ENCODE measurements at regions not wholly inside any gene's neighbourhood (a gene's known extent, or its start where the extent isn't known, plus 50 kb on each side); places are given as distances from the start of the nearest gene placed in this dataset.

DNA sequence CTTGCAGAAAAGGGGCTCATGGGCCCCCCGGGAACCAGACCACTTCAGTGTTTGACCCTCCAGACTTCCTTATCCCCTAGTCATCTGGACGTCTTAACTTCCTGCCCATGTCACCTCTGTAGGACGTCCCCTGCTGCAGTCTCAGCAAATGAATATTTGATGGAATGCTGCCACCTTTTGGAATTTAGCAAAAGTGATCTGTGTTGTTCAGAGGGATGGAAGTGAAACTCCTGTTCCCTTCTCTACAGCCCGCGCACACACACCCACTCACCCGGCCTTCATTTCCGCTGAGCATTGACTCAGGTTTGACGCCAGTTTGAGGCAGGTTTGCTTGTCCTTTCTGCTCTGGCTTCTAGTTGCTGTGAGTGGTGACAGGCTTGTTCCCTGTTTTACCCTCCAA is 507.2 kb upstream of the EEF2KMT start:
- no peak for DNase-seq

DNA sequence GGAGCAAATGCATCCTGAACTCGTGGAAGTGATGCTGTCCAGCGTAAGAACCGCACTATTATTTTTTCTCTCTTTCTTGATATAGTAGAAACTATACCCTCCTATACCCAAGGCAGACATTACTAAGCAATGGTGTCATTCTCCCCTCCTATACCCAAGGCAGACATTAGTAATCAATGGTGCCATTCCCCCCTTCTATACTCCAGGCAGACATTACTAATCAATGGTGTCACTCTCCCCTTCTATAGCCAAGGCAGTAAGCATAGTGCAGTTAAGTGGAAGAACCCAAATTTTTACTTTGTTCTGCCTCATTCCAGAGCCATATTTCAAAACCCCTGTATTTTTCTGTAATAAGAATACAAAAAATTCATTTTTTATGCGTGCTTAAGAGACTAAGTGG is 506.2 kb upstream of the EEF2KMT start:
- DNase-seq, result no peak

DNA sequence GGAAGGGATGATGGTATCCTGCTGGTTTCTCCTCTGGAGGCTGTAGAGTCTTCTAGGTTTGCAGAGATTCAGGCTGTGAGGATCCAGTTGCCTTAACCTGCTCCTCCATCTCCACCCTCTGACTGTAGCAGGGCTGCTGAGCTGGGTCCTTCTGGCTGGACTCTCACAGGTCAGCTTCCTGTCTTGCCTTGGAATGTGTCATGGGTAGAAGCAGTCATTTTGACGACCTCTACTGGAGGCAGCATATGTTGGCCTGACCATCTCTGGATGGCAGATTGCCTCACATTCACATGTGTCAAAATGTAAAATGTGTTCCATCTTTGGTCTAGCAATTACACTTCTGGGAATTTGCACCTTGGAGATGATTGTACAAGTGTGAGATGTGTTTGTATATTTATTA is 504.4 kb upstream of the EEF2KMT start:
- no peak for DNase-seq

DNA sequence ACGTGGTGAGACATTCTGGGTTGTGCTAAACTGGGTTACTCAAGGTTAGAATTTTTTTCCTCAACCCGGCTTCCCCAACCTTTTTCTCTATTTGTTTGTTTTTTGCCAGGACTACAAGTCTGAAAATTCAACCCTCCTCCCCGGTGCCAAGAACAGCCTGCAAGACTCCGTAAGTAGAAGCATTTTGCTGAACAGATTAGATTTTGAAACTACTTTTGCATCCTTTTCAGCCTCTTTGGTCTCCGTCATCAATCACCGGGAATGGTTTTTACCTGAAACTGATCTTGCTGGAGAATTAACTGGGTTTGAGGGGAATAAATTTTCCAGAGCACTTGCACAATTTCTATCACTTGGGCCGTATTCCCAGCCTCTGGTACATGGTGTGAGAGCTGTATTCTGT is 501.2 kb upstream of the EEF2KMT start:
- no peak for DNase-seq

DNA sequence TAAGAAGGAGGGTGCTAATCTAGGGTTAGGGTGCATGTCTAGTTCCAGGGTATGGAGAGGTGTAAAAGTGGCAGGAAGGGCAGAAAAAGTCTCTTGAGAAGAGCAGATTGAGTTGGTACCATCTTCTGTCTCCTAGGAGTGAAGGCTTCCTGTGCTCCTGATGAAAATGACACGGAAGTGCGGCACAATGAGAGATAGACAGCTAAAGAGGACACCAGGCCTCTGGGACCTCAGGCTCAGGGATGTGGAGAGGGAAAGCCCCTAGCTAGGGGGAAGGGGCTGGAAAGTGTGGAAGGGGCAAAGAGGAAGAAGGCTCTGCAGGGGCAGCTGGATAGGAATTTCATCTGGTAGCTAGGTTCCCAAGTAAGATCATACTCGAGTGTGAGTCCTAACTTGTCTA is 498.3 kb upstream of the EEF2KMT start:
- DNase-seq, result no peak

DNA sequence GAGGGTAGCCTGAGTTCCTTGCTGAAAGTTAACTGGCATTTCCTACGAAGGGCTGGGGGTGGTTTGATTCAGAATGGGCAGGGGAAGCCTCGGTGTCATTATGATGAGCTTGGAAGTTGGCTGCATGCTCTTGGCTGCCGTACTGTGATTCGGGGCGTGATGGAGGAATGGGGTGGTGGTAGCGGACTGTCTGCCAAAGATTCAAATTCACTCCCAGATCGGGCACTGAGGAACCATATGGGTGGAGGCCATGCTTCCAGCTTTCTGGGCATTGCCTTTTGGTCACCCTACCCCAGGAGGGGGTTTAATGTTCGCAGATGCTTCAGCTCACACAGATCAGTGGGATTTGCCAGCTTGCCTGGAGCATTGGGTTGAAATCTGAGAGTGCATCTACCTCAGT is 492.8 kb upstream of the EEF2KMT start:
- DNase-seq, result no peak

DNA sequence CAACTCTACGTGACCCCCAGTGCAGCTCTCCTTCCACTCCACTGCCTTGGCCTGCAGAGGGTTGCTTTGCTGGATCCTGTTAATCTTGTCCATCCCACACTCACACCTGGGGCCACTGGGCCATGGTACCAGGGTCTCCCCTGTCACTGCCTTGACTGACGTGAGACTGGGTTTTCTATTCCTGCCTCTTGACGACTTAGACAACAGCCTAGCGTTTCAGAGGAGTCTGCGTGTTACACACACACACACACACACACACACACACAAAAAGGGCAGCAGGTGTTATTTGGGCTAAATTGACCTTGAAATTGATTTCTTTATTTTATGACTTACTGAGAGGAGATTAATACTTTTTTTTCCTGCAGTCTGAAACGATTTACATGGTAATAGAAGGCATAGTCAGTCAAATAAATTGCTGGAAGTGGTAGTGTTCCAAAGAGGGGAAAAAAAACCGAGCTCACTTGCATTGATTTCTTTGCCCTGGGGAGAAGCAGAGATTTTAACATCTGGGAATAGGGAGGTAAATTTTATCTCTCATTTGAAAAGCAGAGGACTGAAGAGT is 492.3 kb upstream of the EEF2KMT start:
- DNase-seq, result no peak

DNA sequence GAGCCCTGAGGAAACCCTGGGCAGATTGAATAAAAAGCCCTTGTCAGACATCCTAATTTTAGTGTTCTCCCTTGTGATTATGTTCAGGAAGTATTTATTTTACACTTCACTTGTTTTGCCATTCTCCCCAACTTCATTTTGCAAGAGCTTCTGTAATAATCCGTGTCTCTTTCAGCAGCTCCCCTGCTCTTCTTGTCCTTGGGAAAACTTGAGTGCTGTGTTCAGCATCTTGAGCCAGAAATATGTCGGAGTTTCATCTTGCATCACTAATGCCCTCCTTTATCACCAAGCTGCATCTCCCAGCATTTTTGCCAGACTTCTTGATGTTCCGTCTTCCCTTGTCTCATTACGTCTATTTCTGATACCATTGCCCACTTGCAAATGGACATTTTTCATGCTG is 486.5 kb upstream of the EEF2KMT start:
- DNase-seq, result no peak

DNA sequence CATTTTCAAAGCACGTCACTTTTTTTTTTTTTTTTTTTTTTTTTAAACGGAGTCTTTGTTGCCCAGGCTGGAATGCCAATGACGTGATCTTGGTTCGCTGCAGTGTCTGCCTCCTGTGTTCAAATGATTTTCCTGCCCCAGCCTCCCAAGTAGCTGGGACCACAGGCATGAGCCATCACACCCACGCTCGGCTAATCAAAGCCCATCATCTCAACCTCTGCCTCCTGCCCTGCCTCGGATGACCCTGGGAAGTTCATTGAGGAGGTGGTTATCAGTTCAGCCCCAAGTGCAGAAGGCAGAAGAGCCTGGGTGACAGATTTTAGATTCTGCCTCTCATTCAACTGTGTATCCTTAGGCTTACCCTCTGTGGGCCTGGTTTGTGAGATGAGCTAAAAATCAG is 484.9 kb upstream of the EEF2KMT start:
- DNase-seq, result no peak

DNA sequence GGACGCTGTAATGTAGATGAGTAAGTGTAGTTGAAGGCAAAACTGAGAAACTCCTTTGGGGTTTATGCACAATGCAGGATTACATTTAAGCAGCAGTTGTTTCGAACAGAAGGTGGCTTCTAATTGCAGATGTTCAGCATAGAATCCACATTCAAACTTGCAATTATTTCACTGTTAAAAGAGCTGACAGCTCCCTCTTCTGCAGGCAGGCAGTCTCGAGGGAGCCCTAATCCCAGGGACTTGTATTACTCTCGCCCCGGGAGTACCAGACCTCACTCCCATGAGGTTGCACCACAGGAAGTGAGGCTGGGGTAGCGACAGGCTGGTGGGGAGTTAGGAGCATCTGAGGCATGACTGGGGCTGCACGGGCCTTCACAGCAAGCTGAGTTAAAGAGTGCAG is 484.3 kb upstream of the EEF2KMT start:
- no peak for DNase-seq

DNA sequence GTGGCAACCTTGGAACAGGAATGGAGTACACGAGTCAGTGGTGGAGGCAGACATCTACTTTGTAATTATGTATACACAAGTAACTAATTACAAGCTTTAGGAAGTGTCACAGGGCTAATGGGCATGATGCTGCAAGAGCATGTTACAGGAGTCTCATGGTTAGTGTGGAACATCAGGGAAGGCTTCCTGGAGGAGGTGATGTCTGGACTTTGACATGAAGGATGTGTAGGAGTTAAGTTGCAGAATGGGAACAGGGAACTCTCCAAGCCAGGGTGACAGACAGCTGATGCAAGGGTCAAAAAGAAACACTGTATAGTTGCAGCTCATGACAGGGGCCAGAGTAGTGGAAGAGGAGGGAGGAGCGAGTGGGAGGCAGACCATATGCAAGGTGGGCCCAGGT is 483.8 kb upstream of the EEF2KMT start:
- no peak for DNase-seq

DNA sequence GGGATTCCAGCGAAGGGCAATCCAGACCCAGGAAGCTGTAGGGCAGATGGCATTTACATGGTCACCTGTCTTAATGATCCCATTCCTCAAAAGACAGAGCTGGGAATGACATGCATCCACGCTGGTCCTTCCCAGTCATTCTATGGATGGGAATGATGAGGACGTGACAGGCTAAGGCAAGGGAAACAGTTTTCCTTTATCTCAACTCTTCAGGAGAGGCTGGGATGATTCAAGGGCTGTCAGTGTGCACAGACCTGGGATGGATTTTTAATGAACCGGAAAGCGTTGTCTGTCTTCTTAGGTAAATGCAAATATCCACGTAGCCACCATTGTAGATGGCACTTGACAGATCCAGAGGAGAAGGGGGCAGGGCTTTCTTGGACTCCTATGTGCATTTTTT is 483.2 kb upstream of the EEF2KMT start:
- no peak for DNase-seq

DNA sequence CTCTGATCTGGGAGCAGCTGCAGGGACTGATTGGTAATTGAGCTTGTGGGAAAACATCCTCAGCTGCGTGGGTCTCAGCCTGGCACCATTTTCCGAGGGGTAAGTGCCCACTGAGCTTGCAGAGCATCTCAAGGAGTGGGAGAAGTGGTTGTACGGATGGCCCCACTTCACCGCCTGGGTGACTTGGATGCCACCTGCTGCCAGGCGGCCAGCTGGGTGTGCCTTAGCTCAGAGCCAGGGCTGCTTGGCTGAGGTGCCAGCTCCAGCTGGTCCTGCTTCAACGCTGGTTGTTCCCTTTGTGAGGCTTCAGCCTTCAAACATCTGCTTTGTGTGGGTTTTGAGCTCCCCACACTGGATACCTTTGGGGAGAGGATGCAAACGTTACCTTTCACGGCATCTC is 482.7 kb upstream of the EEF2KMT start:
- DNase-seq, result no peak

DNA sequence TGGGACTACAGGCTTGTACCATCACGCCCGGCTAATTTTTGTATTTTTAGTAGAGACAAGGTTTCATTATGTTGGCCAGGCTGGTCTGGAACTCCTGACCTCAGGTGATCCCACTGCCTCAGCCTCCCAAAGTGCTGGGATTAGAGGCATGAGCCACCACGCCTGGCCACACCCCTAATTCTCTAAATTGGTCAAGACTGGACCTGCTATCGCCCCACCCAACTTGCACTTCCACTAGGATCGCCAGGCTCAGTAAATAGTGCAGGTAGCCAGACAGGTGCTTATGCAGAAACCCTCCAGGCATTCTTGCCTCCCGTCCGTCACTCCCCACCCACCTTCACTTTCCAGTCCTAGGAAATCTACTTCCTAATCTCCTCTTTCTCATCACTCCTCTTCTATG is 481.4 kb upstream of the EEF2KMT start:
- no peak for DNase-seq

DNA sequence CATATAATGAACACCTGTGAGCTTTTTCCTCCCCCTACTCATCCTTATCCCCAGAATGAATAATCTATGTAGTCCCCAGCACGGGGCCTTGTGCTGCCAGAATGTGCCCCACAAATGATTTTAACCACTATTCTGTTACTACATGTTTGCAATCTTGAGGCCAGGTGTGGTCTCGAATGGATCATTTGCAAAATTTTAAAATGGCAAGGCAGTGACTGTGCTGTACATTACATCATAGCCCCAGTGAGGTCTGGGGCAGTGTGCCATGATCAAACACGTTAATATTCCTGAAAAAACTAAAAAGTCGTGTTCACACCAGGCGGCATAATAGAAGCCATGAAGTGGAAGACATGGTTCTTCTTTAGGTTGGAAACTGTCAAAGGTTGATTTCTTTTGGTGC is 479.9 kb upstream of the EEF2KMT start:
- DNase-seq, result no peak

DNA sequence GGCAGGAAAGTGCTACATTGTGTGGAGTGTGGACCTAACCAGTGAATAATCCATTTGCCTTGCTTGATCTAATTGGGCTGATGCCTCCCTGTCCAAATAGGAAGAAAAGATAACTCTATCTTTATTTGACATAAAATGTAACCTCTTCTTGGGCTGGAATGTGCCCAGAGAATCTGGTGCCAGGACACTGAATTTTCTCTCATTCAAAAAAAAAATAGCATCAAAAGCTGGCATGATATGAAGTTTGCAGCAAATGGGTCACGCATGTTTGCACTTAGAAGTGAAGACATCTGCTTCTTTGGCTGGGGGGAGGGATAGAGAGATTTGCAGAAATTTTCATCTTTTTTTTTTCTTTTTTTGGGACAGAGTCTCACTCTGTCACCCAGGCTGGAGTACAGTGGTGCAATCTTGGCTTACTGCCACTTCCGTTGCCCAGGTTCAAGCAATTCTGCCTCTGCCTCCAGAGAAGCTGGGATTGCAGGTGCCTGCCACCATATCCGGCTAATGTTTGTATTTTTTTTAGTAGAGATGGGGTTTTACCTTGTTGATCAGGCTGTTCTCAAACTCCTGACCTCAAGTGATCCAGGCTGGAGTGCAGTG is 478.2 kb upstream of the EEF2KMT start:
- no peak for DNase-seq

DNA sequence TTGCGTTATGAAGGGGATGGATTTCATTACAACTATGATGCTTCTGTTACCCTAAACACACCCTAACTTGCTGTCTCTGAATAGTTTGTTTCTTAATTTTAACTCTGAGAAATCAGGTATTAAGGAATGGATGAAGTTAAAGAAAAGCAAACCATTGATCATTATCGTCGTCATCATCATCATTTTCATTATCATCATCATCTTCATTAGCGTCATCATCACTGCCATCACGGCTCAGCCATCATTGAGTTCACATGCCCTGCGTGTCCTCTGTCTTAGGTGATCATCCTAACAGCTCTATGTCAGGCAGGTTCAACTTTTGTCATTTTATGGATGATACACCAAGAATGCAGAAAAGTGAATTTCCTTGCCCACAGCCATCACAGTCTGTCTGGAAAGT is 477.5 kb upstream of the EEF2KMT start:
- no peak for DNase-seq

DNA sequence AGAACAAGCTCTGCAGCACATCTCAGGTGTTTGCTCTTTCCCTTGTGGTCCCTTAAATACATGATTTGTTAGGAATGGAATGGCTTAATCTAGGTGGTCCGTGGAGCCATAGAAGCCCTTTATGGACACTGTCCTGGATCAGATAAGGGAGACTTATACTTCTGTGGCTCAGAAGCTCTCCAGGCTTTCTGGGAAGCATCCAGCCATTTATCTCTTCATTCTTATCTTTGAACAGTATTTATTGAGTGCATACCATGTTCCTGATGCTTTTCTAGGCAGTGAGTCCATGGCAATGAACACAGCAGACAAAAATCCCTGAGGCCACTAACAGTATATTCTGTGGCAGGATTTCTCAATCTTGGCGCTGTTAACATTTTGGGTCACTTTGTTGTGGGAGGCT is 474.5 kb upstream of the EEF2KMT start:
- DNase-seq, result no peak

DNA sequence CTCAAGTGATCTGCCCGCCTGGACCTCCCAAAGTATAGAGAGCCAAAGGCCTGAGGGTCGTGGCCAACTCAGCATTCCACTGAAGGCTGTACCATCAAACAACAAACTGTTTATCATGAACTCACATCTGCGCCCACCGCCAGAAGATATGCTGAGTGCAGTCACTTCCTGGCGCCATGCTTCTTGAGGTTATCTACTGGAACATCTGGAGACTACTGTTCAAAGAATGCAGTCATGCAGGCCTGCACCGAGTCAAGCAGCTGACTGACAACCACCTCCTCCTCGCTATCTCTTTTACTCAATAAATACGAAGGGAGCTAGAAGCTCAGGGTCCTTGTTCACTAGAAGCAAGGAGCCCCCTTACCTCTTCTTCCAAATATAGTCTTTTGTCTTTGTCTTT is 473.9 kb upstream of the EEF2KMT start:
- DNase-seq, result no peak

DNA sequence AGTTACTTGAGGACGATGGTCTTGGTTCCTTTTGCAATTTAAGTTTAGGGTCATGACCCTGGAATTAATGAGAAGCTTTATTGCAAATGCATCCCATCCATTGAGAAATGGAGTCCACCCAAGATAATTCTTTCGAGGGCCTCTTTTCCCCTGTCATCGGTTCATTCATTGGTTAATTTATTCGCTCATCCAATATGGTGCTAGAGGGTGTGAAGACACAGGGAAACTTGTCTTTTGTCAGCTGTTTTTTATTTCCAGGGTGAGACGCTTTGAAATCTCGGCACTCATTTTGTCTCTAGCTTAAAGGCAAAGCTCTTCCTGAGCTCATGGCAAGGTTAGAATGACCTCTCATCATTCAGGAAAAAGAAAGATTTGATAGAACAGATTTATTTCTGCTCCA is 464.2 kb upstream of the EEF2KMT start:
- no peak for DNase-seq

DNA sequence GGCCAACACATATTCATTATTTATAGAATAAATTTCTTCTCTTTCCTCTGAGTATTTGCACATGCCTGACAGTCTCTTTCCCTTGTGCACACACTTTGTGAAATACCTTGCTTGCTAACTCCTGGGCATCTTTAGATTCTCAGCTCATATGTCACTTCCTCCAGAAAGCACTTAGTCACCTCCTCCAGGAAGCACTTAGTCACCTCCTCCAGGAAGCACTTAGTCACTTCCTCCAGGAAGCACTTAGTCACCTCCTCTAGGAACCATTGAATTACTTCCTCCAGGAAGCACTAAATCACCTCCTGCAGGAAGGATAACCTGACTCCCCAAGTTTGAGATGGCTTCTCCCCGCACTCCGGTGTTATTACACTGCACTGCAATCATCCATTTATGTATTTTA is 462.5 kb upstream of the EEF2KMT start:
- DNase-seq, result peak; percentile 56

DNA sequence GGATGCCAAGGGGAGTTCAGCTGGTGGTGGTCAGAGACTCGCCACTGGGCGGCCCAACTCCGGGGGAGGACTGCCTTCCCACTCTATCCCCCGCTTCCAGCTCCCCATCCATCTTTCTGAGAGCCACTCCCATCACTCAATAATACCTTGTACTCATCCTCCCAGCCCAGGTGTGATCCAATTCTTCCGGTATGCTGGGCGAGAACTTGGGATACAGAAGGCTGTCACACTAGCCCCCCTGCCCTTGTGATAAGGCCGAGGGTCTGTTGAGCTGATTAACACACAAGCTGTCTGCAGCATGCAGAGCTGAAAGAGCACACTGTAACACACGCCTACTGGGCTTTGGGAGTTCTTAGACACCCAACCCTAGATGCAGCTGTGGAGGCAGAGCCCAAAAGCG is 460.4 kb upstream of the EEF2KMT start:
- no peak for DNase-seq

DNA sequence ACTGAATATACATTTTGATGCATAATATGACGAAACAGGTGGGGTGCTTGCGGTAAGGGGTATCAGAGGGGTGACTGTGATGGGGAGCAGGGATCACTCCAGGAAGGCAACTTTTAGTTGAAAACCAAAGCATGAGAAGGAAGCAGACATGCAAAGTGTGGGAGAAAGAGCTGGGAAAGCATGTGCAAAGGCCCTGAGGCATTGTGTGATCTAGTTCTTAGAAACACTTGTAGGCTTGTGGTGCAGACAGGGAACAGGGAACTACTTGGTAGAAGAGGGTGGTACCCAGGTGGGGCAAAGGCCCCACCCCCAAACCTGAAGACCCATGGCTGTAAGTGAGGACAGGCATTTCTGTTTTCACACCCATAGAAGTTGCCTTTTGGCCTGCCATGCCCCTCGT is 459.9 kb upstream of the EEF2KMT start:
- DNase-seq, result no peak

DNA sequence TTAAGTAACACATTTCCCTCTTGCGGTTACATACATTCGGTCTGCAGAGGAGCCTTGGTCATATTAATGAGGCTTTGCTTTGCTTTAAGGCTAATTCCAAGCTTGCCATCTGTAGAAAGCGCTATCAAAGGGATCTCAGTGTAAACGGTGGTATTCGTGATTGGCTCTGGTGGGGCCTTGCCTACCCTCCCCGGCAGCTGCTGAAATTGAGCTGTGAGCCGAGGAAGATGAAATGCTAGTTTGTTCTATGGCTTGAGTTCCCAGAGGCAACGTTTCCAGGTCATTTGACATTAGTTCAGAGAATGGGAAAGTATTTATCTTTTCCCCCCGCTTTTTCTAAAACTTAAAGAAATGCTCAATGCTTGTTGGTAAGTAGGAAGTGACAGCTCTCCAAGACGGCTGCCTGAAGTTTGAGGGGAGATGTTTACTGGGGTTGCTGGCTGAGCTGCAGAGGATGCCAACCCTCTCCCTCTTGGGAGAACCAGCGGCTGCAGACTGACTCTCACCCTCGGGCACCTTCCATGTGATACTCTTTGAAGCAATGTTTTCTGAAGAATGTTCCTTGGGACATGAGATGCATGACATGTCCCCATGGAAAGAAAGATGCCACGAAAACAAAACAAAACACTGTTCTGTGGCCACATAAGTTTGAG is 458.7 kb upstream of the EEF2KMT start:
- no peak for DNase-seq

DNA sequence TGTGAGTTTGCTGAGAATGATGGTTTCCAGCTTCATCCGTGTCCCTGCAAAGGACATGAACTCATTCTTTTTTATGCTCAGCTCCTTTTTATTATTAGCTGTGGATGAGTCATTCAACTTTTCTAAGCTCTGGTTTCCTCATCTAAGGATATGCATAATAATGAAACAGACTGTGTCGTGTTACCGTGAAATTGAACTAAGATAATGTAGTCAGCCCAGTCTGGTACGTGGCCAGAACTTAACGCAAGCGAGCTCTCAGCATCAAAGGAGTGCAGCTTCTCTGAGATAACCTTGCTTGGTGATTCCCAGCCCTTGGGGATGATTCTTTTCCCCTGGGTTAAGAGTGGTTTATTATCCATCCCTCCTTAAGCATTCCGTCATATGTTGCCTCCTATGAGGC is 454.3 kb upstream of the EEF2KMT start:
- no peak for DNase-seq
